ENCODE measurements at regions not wholly inside any gene's neighbourhood (a gene's known extent, or its start where the extent isn't known, plus 50 kb on each side); places are given as distances from the start of the nearest gene placed in this dataset.

DNA sequence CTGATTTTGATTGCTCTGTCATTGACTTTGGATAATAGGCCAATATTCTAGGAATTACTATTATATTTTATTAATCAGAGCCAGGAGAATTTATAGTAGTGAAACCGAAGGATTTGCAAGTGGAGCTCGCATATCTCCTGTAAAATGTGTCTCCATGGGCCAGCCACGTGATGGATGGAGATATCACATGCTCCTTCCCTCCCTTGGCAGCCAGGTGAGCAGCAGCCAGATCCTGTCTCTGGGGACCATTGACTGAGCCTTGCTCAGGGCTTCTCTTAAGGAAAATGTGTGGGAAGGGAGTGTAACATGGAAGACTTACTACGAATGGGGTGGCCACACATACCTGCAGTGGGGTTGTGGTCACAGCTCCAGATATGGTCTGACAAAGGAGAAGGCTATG, 144.7 kb upstream of the RGMA start:
- no peak overlapping the region for H2BK15ac ChIP-seq (ENCODE audit: low read depth, low read length)
- H3K14ac ChIP-seq (replicated peaks; ENCODE audit: low read depth, low read length): no peak overlapping the region
- no peak overlapping the region for H3K4me3 ChIP-seq (ENCODE audit: insufficient read depth, low read depth, low read length)
- in situ Hi-C loops (cut with MboI; ENCODE audit: low sequenced_read_pairs): no loop called here
- TF ChIP-seq CEBPB (IDR thresholded peaks at IDR 0.05; ENCODE audit: low read depth, low read length) (no peak), FOS (IDR thresholded peaks at IDR 0.05; ENCODE audit: low read depth, low read length) (no peak), MAFK (IDR thresholded peaks at IDR 0.05; ENCODE audit: low read depth, low read length) (no peak), CHD1 (IDR thresholded peaks at IDR 0.05; ENCODE audit: low read depth, low read length) (no peak), RFX5 (IDR thresholded peaks at IDR 0.05; ENCODE audit: low read depth, low read length) (no peak), MXI1 (IDR thresholded peaks at IDR 0.05; ENCODE audit: borderline replicate concordance, low read depth, low read length) (no peak), SMC3 (IDR thresholded peaks at IDR 0.05; ENCODE audit: low read depth, low read length) (no peak), MAZ (IDR thresholded peaks at IDR 0.05; ENCODE audit: borderline replicate concordance, low read depth, low read length) (no peak), RAD21 (IDR thresholded peaks at IDR 0.05; ENCODE audit: low read length) (no peak), RCOR1 (IDR thresholded peaks at IDR 0.05; ENCODE audit: insufficient replicate concordance, low read length) (no peak), POLR2A (IDR thresholded peaks at IDR 0.05; ENCODE audit: low read depth, low read length) (no peak)
- TF ChIP-seq, protein P1, sequence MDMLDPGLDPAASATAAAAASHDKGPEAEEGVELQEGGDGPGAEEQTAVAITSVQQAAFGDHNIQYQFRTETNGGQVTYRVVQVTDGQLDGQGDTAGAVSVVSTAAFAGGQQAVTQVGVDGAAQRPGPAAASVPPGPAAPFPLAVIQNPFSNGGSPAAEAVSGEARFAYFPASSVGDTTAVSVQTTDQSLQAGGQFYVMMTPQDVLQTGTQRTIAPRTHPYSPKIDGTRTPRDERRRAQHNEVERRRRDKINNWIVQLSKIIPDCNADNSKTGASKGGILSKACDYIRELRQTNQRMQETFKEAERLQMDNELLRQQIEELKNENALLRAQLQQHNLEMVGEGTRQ (IDR thresholded peaks at IDR 0.05; ENCODE audit: low read depth, low read length): no peak
- TF ChIP-seq, protein P2, sequence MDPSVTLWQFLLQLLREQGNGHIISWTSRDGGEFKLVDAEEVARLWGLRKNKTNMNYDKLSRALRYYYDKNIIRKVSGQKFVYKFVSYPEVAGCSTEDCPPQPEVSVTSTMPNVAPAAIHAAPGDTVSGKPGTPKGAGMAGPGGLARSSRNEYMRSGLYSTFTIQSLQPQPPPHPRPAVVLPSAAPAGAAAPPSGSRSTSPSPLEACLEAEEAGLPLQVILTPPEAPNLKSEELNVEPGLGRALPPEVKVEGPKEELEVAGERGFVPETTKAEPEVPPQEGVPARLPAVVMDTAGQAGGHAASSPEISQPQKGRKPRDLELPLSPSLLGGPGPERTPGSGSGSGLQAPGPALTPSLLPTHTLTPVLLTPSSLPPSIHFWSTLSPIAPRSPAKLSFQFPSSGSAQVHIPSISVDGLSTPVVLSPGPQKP (IDR thresholded peaks at IDR 0.05; ENCODE audit: borderline replicate concordance, low read depth, low read length): no peak
- TF ChIP-seq, protein P3, sequence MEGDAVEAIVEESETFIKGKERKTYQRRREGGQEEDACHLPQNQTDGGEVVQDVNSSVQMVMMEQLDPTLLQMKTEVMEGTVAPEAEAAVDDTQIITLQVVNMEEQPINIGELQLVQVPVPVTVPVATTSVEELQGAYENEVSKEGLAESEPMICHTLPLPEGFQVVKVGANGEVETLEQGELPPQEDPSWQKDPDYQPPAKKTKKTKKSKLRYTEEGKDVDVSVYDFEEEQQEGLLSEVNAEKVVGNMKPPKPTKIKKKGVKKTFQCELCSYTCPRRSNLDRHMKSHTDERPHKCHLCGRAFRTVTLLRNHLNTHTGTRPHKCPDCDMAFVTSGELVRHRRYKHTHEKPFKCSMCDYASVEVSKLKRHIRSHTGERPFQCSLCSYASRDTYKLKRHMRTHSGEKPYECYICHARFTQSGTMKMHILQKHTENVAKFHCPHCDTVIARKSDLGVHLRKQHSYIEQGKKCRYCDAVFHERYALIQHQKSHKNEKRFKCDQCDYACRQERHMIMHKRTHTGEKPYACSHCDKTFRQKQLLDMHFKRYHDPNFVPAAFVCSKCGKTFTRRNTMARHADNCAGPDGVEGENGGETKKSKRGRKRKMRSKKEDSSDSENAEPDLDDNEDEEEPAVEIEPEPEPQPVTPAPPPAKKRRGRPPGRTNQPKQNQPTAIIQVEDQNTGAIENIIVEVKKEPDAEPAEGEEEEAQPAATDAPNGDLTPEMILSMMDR (conservative IDR thresholded peaks at IDR 0.05; ENCODE audit: low read depth, low read length): no peak
- H3K36me3 ChIP-seq (ENCODE audit: control insufficient read depth, insufficient read depth, low read length): no peaks in the 10 kb centered on the region
- no peak overlapping the region for H3K27ac ChIP-seq (ENCODE audit: insufficient read depth, low read length)
- dilution Hi-C loops (cut with HindIII; ENCODE audit: low sequenced_read_pairs, unreplicated experiment): no loop called here
- no peak overlapping the region for H2AK9ac ChIP-seq (replicated peaks; ENCODE audit: low read depth, low read length, poor library complexity)
- BruUV-seq (replicated peaks): no TSS peak
- no peak overlapping the region for H2AK5ac ChIP-seq (ENCODE audit: low read depth, low read length)
- H2BK5ac ChIP-seq (ENCODE audit: low read depth, low read length, poor library complexity, severe bottlenecking): no peak overlapping the region
- no peak for ATAC-seq (ENCODE audit: low read depth)
- CTCF ChIA-PET: interaction anchor here (0.6 kb wide), 1 partner anchor 81 kb away, joined by 5 read pairs; no protein-coding TSS in a partner anchor
- DNase-seq: no peak
- H4K20me1 ChIP-seq (ENCODE audit: insufficient read depth, low read length): no peaks in the 10 kb centered on the region
- H3K9ac ChIP-seq (ENCODE audit: low read depth, low read length): no peak overlapping the region
- H2AFZ ChIP-seq (replicated peaks; ENCODE audit: low read length, poor library complexity): no peak overlapping the region
- no peak overlapping the region for H4K5ac ChIP-seq (ENCODE audit: low read depth, low read length)
- H3K9me3 ChIP-seq (ENCODE audit: control insufficient read depth, insufficient read depth, low read length): peaks cover 25% of the 10 kb centered on the region
- no peak overlapping the region for H3K4ac ChIP-seq (ENCODE audit: low read depth, low read length)
- H3K4me2 ChIP-seq (ENCODE audit: low read depth, low read length): no peak overlapping the region
- intact Hi-C loops (cut with micrococcal nuclease): no loop called here
- no peaks in the 10 kb centered on the region for H3K27me3 ChIP-seq (ENCODE audit: control insufficient read depth, insufficient read depth, low read length)
- H3K9me1 ChIP-seq (ENCODE audit: insufficient read depth, low read length): no peaks in the 10 kb centered on the region
- no CpG with 5 or more reads among the region's 4 CpGs for WGBS, 2 experiments (ENCODE audit: extremely low coverage in 2 of 2, insufficient read length in 1 of 2)
- no peak overlapping the region for H3K56ac ChIP-seq (ENCODE audit: extremely low read depth, insufficient read depth, low read length)
- H4K91ac ChIP-seq (ENCODE audit: insufficient read depth, low read depth, low read length): no peak overlapping the region
- POLR2A ChIA-PET (ENCODE audit: unreplicated experiment): no interaction called here
- H3K18ac ChIP-seq (ENCODE audit: low read depth, low read length): no peak overlapping the region
- H3K23ac ChIP-seq (ENCODE audit: low read depth, low read length): no peak overlapping the region
- no peak overlapping the region for H2BK20ac ChIP-seq (ENCODE audit: low read depth, low read length)
- H3K79me1 ChIP-seq (ENCODE audit: low read depth in 1 of 2, low read length in 2 of 2): no peaks in the 10 kb centered on the region
- no peaks in the 10 kb centered on the region for H3K4me1 ChIP-seq (ENCODE audit: control insufficient read depth, insufficient read depth, low read length)
- no peak overlapping the region for H2BK120ac ChIP-seq (ENCODE audit: low read depth, low read length)
- no peak overlapping the region for H4K8ac ChIP-seq (ENCODE audit: low read depth in 2 of 2, low read length in 2 of 2)
